Fibroblast of lung (primary cell): ENCODE measurements at regions not wholly inside any gene's neighbourhood (a gene's known extent, or its start where the extent isn't known, plus 50 kb on each side); places are given as distances from the start of the nearest gene placed in this dataset.

Source experiments
- DNase-seq, 2 donors: peaks; one replicate each; pipeline versions ENCODE4 v3.0.0 to v3.0.0-alpha.2; 2010; ENCODE audit warnings: low read depth in 2 of 2
- H2AFZ ChIP-seq: 2 replicates; pipeline ENCODE4 v1.5.1; 2012; ENCODE audit warnings: low read length, control low read depth, inconsistent platforms
- H3K27ac ChIP-seq: 2 replicates; pipeline ENCODE4 v1.5.1; 2011; ENCODE audit warnings: low read length, control low read depth; ENCODE audit not compliant: insufficient read depth
- H3K27me3 ChIP-seq: 2 replicates; pipeline ENCODE4 v1.5.1; 2011; ENCODE audit warnings: mild to moderate bottlenecking, low read length; ENCODE audit not compliant: control insufficient read depth, insufficient read depth
- H3K36me3 ChIP-seq: 2 replicates; pipeline ENCODE4 v1.5.1; 2011; ENCODE audit warnings: low read length; ENCODE audit not compliant: control insufficient read depth, insufficient read depth
- H3K4me1 ChIP-seq: 2 replicates; pipeline ENCODE4 v1.5.1; 2011; ENCODE audit warnings: low read length; ENCODE audit not compliant: control insufficient read depth, insufficient read depth; ENCODE audit errors: extremely low read depth
- H3K4me2 ChIP-seq: 2 replicates; pipeline ENCODE4 v1.5.1; 2011; ENCODE audit warnings: low read length, control low read depth; ENCODE audit not compliant: insufficient read depth; ENCODE audit errors: extremely low read depth
- H3K4me3 ChIP-seq, 4 experiments: fragments of 200-600 bp in 1 of 4; sonication (generic) in 1 of 4; replicated peaks in 1 of 4; 2 replicates each; pipeline ENCODE4 v1.5.1; 2011 to 2016; ENCODE audit warnings: low read length in 4 of 4, low read depth in 3 of 4, mild to moderate bottlenecking in 3 of 4, control low read depth in 2 of 4, inconsistent platforms in 1 of 4, mixed read lengths in 1 of 4; ENCODE audit not compliant: insufficient read depth in 1 of 4; ENCODE audit errors: control extremely low read depth in 1 of 4
- H3K79me2 ChIP-seq: 2 replicates; pipeline ENCODE4 v1.5.1; 2012; ENCODE audit warnings: mild to moderate bottlenecking, low read length, inconsistent platforms; ENCODE audit not compliant: control insufficient read depth, insufficient read depth
- H3K9ac ChIP-seq: 2 replicates; pipeline ENCODE4 v1.5.1; 2011; ENCODE audit warnings: mild to moderate bottlenecking, low read length, control low read depth; ENCODE audit not compliant: insufficient read depth
- H3K9me3 ChIP-seq: 2 replicates; pipeline ENCODE4 v1.5.1; 2012; ENCODE audit warnings: low read depth, low read length; ENCODE audit not compliant: control insufficient read depth, insufficient read depth
- H4K20me1 ChIP-seq: 2 replicates; pipeline ENCODE4 v1.5.1; 2011; ENCODE audit warnings: low read length; ENCODE audit not compliant: control insufficient read depth, insufficient read depth; ENCODE audit errors: extremely low read depth
- CTCF ChIP-seq, 2 donors: IDR thresholded peaks in 1 of 2; conservative IDR thresholded peaks in 1 of 2; 1 replicate in 1 of 2; 2 replicates in 1 of 2; pipeline ENCODE4 v1.5.1; 2011 to 2012; ENCODE audit warnings: low read length in 2 of 2, control low read depth in 1 of 2, inconsistent platforms in 1 of 2, low read depth in 1 of 2, mild to moderate bottlenecking in 1 of 2
- EZH2 ChIP-seq: IDR thresholded peaks from 2 replicates; pipeline ENCODE4 v1.5.1; 2012; ENCODE audit warnings: low read length, control low read depth, mild to moderate bottlenecking; ENCODE audit errors: missing control alignments

- H3K27me3 ChIP-seq: no peaks in the 10 kb centered on the region
- TF ChIP-seq EZH2 (no peak), CTCF (conservative IDR thresholded peaks at IDR 0.05 in 1 of 2, IDR thresholded peaks at IDR 0.05 in 1 of 2; ENCODE audit: low read depth in 1 of 2, low read length in 2 of 2) (no peak)
- no peak overlapping the region for H3K4me3 ChIP-seq
- peaks cover 2% of the 10 kb centered on the region for H3K4me1 ChIP-seq
- no peaks in the 10 kb centered on the region for H3K79me2 ChIP-seq
- H3K9ac ChIP-seq: no peak overlapping the region
- no peaks in the 10 kb centered on the region for H3K9me3 ChIP-seq
- H3K4me2 ChIP-seq: no peak overlapping the region
- H3K27ac ChIP-seq: no peak overlapping the region
- no peaks in the 10 kb centered on the region for H4K20me1 ChIP-seq
- DNase-seq: no peak
- H3K36me3 ChIP-seq: no peaks in the 10 kb centered on the region
- no peak overlapping the region for H2AFZ ChIP-seq
These were observed 131.9 kb upstream of the ID2 start for GRCh38 chr2:8549942-8550341.

- TF ChIP-seq CTCF (conservative IDR thresholded peaks at IDR 0.05 in 1 of 2, IDR thresholded peaks at IDR 0.05 in 1 of 2; ENCODE audit: low read depth in 1 of 2, low read length in 2 of 2): no peak
- TF ChIP-seq EZH2: no peak
- Histone ChIP-seq H3K9ac (no peak overlapping the region), H3K4me1 (no peaks in the 10 kb centered on the region)
These were observed 131.4 kb upstream of the ID2 start for GRCh38 chr2:8550481-8550880.

DNA sequence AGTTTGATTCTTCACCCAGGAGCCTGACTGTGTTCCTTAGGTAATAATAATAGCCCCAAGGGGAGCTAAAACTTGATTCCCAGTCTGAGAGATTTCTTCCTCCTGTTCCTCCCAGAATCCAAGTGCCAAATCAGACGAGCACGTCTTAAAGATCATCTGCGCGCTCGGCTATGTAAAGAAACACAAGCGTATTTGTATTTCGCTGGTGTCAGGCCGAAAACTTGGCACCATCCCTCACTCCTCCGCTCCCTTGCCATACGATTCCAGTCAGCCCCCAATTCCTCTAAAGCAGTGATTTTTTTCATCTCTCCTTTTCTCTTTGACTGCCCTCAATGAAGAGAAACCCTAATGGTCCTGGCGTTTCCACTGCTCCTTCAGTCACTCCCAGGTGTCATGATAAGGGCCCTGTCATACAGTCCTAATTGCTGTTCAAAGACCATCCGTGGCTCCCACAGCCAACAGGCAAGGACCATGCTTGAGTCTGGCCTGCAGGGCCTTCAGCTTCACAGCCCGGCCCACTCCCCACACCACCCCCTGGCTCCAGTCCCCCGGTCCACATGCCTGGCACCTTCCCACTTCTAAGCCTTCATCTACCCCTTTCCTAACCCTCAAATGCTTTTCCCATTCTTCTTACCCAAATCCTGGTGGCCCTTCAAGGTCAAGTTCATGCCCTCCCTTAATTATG, 130.8 kb upstream of the ID2 start:
- Histone ChIP-seq H3K4me2 (no peak overlapping the region), H3K4me3 (no peak overlapping the region), H2AFZ (no peak overlapping the region), H3K9ac (no peak overlapping the region), H4K20me1 (no peaks in the 10 kb centered on the region), H3K36me3 (no peaks in the 10 kb centered on the region), H3K9me3 (no peaks in the 10 kb centered on the region), H3K27ac (no peak overlapping the region), H3K79me2 (no peaks in the 10 kb centered on the region), H3K4me1 (no peaks in the 10 kb centered on the region), H3K27me3 (no peaks in the 10 kb centered on the region)
- no peak for TF ChIP-seq EZH2
- no peak for TF ChIP-seq CTCF (conservative IDR thresholded peaks at IDR 0.05 in 1 of 2, IDR thresholded peaks at IDR 0.05 in 1 of 2; ENCODE audit: low read depth in 1 of 2, low read length in 2 of 2)
- no peak for DNase-seq

More at GRCh38 chr2:8550481-8550880, 131.4 kb upstream of the ID2 start:
- Histone ChIP-seq H2AFZ (no peak overlapping the region), H3K9me3 (no peaks in the 10 kb centered on the region), H4K20me1 (no peaks in the 10 kb centered on the region), H3K79me2 (no peaks in the 10 kb centered on the region), H3K27me3 (no peaks in the 10 kb centered on the region), H3K4me2 (no peak overlapping the region), H3K4me3 (no peak overlapping the region), H3K36me3 (no peaks in the 10 kb centered on the region), H3K27ac (no peak overlapping the region)
- no peak for DNase-seq
